ENCODE measurements at regions not wholly inside any gene's neighbourhood (a gene's known extent, or its start where the extent isn't known, plus 50 kb on each side); places are given as distances from the start of the nearest gene placed in this dataset.

GRCh38 chr1:65525266-65526048 lies 105.0 kb downstream of the LEPR start:
- no peak overlapping the region for H2AFZ ChIP-seq (ENCODE audit: low read length)
- TF ChIP-seq CTCF (IDR thresholded peaks at IDR 0.05; ENCODE audit: low read length) (no peak), EZH2phosphoT487 (IDR thresholded peaks at IDR 0.05; ENCODE audit: low read length) (no peak)
- H3K9ac ChIP-seq (ENCODE audit: low read length) = no peak overlapping the region
- no peaks in the 10 kb centered on the region for H3F3A ChIP-seq (ENCODE audit: insufficient read depth, low read length)
- DNase-seq = no peak
- no peak overlapping the region for H3K4me3 ChIP-seq (ENCODE audit: low read length)
- H4K20me1 ChIP-seq (ENCODE audit: insufficient read depth, low read length) = no peaks in the 10 kb centered on the region
- no peak overlapping the region for H3K27ac ChIP-seq (ENCODE audit: low read length)
- H3K4me2 ChIP-seq (ENCODE audit: low read depth, low read length) = no peak overlapping the region
- H3K79me2 ChIP-seq (ENCODE audit: low read length) = no peaks in the 10 kb centered on the region
- no peaks in the 10 kb centered on the region for H3K9me2 ChIP-seq (replicated peaks; ENCODE audit: insufficient read depth, low read length)
- no peaks in the 10 kb centered on the region for H3K36me3 ChIP-seq (replicated peaks; ENCODE audit: insufficient read depth, low read length)
- H3K4me1 ChIP-seq (ENCODE audit: low read length) = no peaks in the 10 kb centered on the region
- H3K9me3 ChIP-seq (replicated peaks; ENCODE audit: insufficient read depth, low read length) = no peaks in the 10 kb centered on the region
- no peaks in the 10 kb centered on the region for H3K27me3 ChIP-seq (replicated peaks; ENCODE audit: insufficient read depth, low read length)

GRCh38 chr1:65526049-65526556 lies 105.6 kb downstream of the LEPR start:
- no peaks in the 10 kb centered on the region for H3K79me2 ChIP-seq (ENCODE audit: low read length)
- H3F3A ChIP-seq (ENCODE audit: insufficient read depth, low read length) = no peaks in the 10 kb centered on the region
- H3K9me3 ChIP-seq (replicated peaks; ENCODE audit: insufficient read depth, low read length) = no peaks in the 10 kb centered on the region
- H3K9ac ChIP-seq (ENCODE audit: low read length) = no peak overlapping the region
- no peaks in the 10 kb centered on the region for H3K27me3 ChIP-seq (replicated peaks; ENCODE audit: insufficient read depth, low read length)
- TF ChIP-seq CTCF (IDR thresholded peaks at IDR 0.05; ENCODE audit: low read length) (no peak), EZH2phosphoT487 (IDR thresholded peaks at IDR 0.05; ENCODE audit: low read length) (no peak), EZH2 (optimal IDR thresholded peaks at IDR 0.05; ENCODE audit: low read depth, low read length) (no peak)
- H3K27ac ChIP-seq (ENCODE audit: low read length) = no peak overlapping the region
- no peak overlapping the region for H3K4me3 ChIP-seq (ENCODE audit: low read length)
- DNase-seq = no peak
- no peaks in the 10 kb centered on the region for H3K4me1 ChIP-seq (ENCODE audit: low read length)
- no peaks in the 10 kb centered on the region for H4K20me1 ChIP-seq (ENCODE audit: insufficient read depth, low read length)
- no peaks in the 10 kb centered on the region for H3K9me2 ChIP-seq (replicated peaks; ENCODE audit: insufficient read depth, low read length)
- no peaks in the 10 kb centered on the region for H3K36me3 ChIP-seq (replicated peaks; ENCODE audit: insufficient read depth, low read length)
- no peak overlapping the region for H3K4me2 ChIP-seq (ENCODE audit: low read depth, low read length)
- H2AFZ ChIP-seq (ENCODE audit: low read length) = no peak overlapping the region

GRCh38 chr1:65527190-65527589 lies 106.7 kb downstream of the LEPR start:
- Histone ChIP-seq H3K4me2 (ENCODE audit: low read depth, low read length) (no peak overlapping the region), H3F3A (ENCODE audit: insufficient read depth, low read length) (no peaks in the 10 kb centered on the region), H3K79me2 (ENCODE audit: low read length) (no peaks in the 10 kb centered on the region), H3K9me3 (replicated peaks; ENCODE audit: insufficient read depth, low read length) (no peaks in the 10 kb centered on the region), H3K4me1 (ENCODE audit: low read length) (no peaks in the 10 kb centered on the region), H3K9me2 (replicated peaks; ENCODE audit: insufficient read depth, low read length) (no peaks in the 10 kb centered on the region), H3K4me3 (ENCODE audit: low read length) (no peak overlapping the region), H3K27ac (ENCODE audit: low read length) (no peak overlapping the region), H2AFZ (ENCODE audit: low read length) (no peak overlapping the region), H3K9ac (ENCODE audit: low read length) (no peak overlapping the region), H3K36me3 (replicated peaks; ENCODE audit: insufficient read depth, low read length) (no peaks in the 10 kb centered on the region), H3K27me3 (replicated peaks; ENCODE audit: insufficient read depth, low read length) (no peaks in the 10 kb centered on the region), H4K20me1 (ENCODE audit: insufficient read depth, low read length) (no peaks in the 10 kb centered on the region)
- no peak for DNase-seq
- TF ChIP-seq CTCF (IDR thresholded peaks at IDR 0.05; ENCODE audit: low read length) (no peak), EZH2 (optimal IDR thresholded peaks at IDR 0.05; ENCODE audit: low read depth, low read length) (no peak), EZH2phosphoT487 (IDR thresholded peaks at IDR 0.05; ENCODE audit: low read length) (no peak)

All from MM.1S (cell line).